Activated B cell treated with CpG ODN at 0.5 μM for 24 hours (primary cell): ENCODE measurements at regions not wholly inside any gene's neighbourhood (a gene's known extent, or its start where the extent isn't known, plus 50 kb on each side); places are given as distances from the start of the nearest gene placed in this dataset.

Experiments
- ATAC-seq: fragments of 200-7000 bp; cut with Tn5 transposase; one replicate; pipeline ENCODE4 v1.10.0; 2021; ENCODE audit warnings: low read depth, mild to moderate bottlenecking, moderate library complexity
- CTCF ChIA-PET: fragments of 350-600 bp; sonication (Branson Sonifier 250); formaldehyde crosslinking; loops from one replicate; lab custom pipeline; 2021; ENCODE audit warnings: antibody characterized with exemption; lab: Charles Lee
- POLR2A ChIA-PET: fragments of 350-600 bp; sonication (Branson Sonifier 250); formaldehyde crosslinking; loops from one replicate; lab custom pipeline; 2021; ENCODE audit warnings: antibody characterized with exemption; lab: Charles Lee
- DNase-seq: peaks from one replicate; pipeline ENCODE4 v3.0.0; 2022
- H3K27ac Mint-ChIP-seq: one replicate; pipeline ENCODE4 v1.8.0; 2020; ENCODE audit warnings: mixed read lengths
- H3K27me3 Mint-ChIP-seq: one replicate; pipeline ENCODE4 v1.8.0; 2021; ENCODE audit warnings: mixed read lengths
- H3K36me3 Mint-ChIP-seq: one replicate; pipeline ENCODE4 v1.8.0; 2021; ENCODE audit warnings: low read depth, mixed read lengths
- H3K4me1 Mint-ChIP-seq: one replicate; pipeline ENCODE4 v1.8.0; 2021; ENCODE audit warnings: mixed read lengths
- H3K4me3 Mint-ChIP-seq: one replicate; pipeline ENCODE4 v1.8.0; 2020; ENCODE audit warnings: mild to moderate bottlenecking, mixed read lengths
- H3K9me3 Mint-ChIP-seq: one replicate; pipeline ENCODE4 v1.8.0; 2020; ENCODE audit warnings: mixed read lengths
- CTCF ChIP-seq: fragments of 200-600 bp; IDR thresholded peaks from one replicate; pipeline ENCODE4 v1.8.0; 2022; ENCODE audit warnings: antibody characterized with exemption, mild to moderate bottlenecking
- intact Hi-C: fragments of 100-400 bp; cut with micrococcal nuclease; formaldehyde crosslinking; loops from one replicate; pipeline ENCODE4 v1.15.1; 2024

- ChIA-PET CTCF (no interaction called here), POLR2A (no interaction called here)
- TF ChIP-seq CTCF = no peak
- Mint-ChIP-seq H3K4me1 (no peaks in the 10 kb centered on the region), H3K27me3 (no peaks in the 10 kb centered on the region), H3K4me3 (no peak overlapping the region), H3K27ac (no peak overlapping the region), H3K36me3 (no peaks in the 10 kb centered on the region), H3K9me3 (no peaks in the 10 kb centered on the region)
- no peak for ATAC-seq
- no peak for DNase-seq
- intact Hi-C loops = no loop called here
Measured at GRCh38 chr16:73415286-73415685, 367.4 kb upstream of the ZFHX3 start.

- ChIA-PET POLR2A (no interaction called here), CTCF (no interaction called here)
- intact Hi-C loops = no loop called here
- H3K27ac Mint-ChIP-seq = no peak overlapping the region
- no peaks in the 10 kb centered on the region for H3K9me3 Mint-ChIP-seq
- ATAC-seq (no peak), DNase-seq (no peak)
- no peaks in the 10 kb centered on the region for H3K36me3 Mint-ChIP-seq
- H3K4me1 Mint-ChIP-seq = no peaks in the 10 kb centered on the region
- H3K4me3 Mint-ChIP-seq = no peak overlapping the region
- TF ChIP-seq CTCF = no peak
- H3K27me3 Mint-ChIP-seq = no peaks in the 10 kb centered on the region
Measured at GRCh38 chr16:73414638-73415037, 366.7 kb upstream of the ZFHX3 start.

- Mint-ChIP-seq H3K36me3 (no peaks in the 10 kb centered on the region), H3K4me3 (no peak overlapping the region), H3K4me1 (no peaks in the 10 kb centered on the region), H3K27me3 (no peaks in the 10 kb centered on the region), H3K9me3 (no peaks in the 10 kb centered on the region), H3K27ac (no peak overlapping the region)
- ATAC-seq = no peak
- no peak for TF ChIP-seq CTCF
- POLR2A ChIA-PET = no interaction called here
- DNase-seq = no peak
- intact Hi-C loops = no loop called here
- CTCF ChIA-PET = no interaction called here
Measured at GRCh38 chr16:73413830-73414190, 365.9 kb upstream of the ZFHX3 start.

GRCh38 chr16:73413091-73413829, 365.3 kb upstream of the ZFHX3 start:
- Mint-ChIP-seq H3K27me3 (no peaks in the 10 kb centered on the region), H3K36me3 (no peaks in the 10 kb centered on the region), H3K4me1 (no peaks in the 10 kb centered on the region), H3K9me3 (no peaks in the 10 kb centered on the region), H3K27ac (no peak overlapping the region), H3K4me3 (no peak overlapping the region)
- DNase-seq (no peak), ATAC-seq (no peak)
- intact Hi-C loops = no loop called here
- TF ChIP-seq CTCF = no peak
- POLR2A ChIA-PET = no interaction called here
- CTCF ChIA-PET = no interaction called here

- no peak for ATAC-seq
- Mint-ChIP-seq H3K4me3 (no peak overlapping the region), H3K27ac (no peak overlapping the region), H3K9me3 (no peaks in the 10 kb centered on the region), H3K4me1 (no peaks in the 10 kb centered on the region), H3K27me3 (no peaks in the 10 kb centered on the region), H3K36me3 (no peaks in the 10 kb centered on the region)
- CTCF ChIA-PET = no interaction called here
- intact Hi-C loops = no loop called here
- POLR2A ChIA-PET = no interaction called here
- DNase-seq = no peak
- no peak for TF ChIP-seq CTCF
Measured at GRCh38 chr16:73412416-73412815, 364.5 kb upstream of the ZFHX3 start.
